B cell (primary cell): ENCODE measurements at regions not wholly inside any gene's neighbourhood (a gene's known extent, or its start where the extent isn't known, plus 50 kb on each side); places are given as distances from the start of the nearest gene placed in this dataset.

ENCODE experiments used
- ATAC-seq: fragments of 200-7000 bp; cut with Tn5 transposase; one replicate; pipeline ENCODE4 v1.10.0; 2021; ENCODE audit warnings: low read depth, mild to moderate bottlenecking, moderate number of reproducible peaks, moderate library complexity
- CTCF ChIA-PET: fragments of 350-600 bp; sonication (Branson Sonifier 250); formaldehyde crosslinking; loops from one replicate; lab custom pipeline; 2021; ENCODE audit warnings: antibody characterized with exemption, inconsistent platforms; lab: Charles Lee
- POLR2A ChIA-PET: fragments of 350-600 bp; sonication (Branson Sonifier 250); formaldehyde crosslinking; loops from one replicate; lab custom pipeline; 2021; ENCODE audit warnings: antibody characterized with exemption; lab: Charles Lee
- DNase-seq: peaks from one replicate; pipeline ENCODE4 v3.0.0; 2013
- H2AFZ ChIP-seq: 2 replicates; pipeline ENCODE4 v1.6.1; 2012; ENCODE audit warnings: mild to moderate bottlenecking, low read depth, low read length; ENCODE audit not compliant: insufficient read depth, poor library complexity, severe bottlenecking
- H3K27ac ChIP-seq, 2 donors: 1 replicate in 1 of 2; 2 replicates in 1 of 2; pipeline ENCODE4 v1.5.1; 2012 to 2013; ENCODE audit warnings: low read length in 2 of 2, mild to moderate bottlenecking in 2 of 2, moderate library complexity in 1 of 2
- H3K27me3 ChIP-seq, 4 experiments: fragments of 200-600 bp in 1 of 4; sonication (generic) in 1 of 4; replicated peaks in 1 of 4; 1 replicate in 2 of 4; 2 replicates in 2 of 4; pipeline versions ENCODE4 v1.6.1 to v1.7.0; 2013 to 2016; ENCODE audit warnings: low read length in 3 of 4, mild to moderate bottlenecking in 2 of 4, mixed read lengths in 1 of 4, moderate library complexity in 1 of 4; ENCODE audit not compliant: insufficient read depth in 4 of 4, control insufficient read depth in 3 of 4; ENCODE audit errors: control extremely low read depth in 1 of 4
- H3K36me3 ChIP-seq, 2 experiments: replicated peaks in 1 of 2; 1 replicate in 1 of 2; 2 replicates in 1 of 2; pipeline versions ENCODE4 v1.6.1 to v1.7.1; 2013; ENCODE audit warnings: low read length in 1 of 2; ENCODE audit not compliant: insufficient read depth in 2 of 2, control insufficient read depth in 1 of 2; ENCODE audit errors: control extremely low read depth in 1 of 2, extremely low read depth in 1 of 2
- H3K4me1 ChIP-seq, 2 donors: fragments of 200-600 bp in 1 of 2; sonication (generic) in 1 of 2; 1 replicate in 1 of 2; 2 replicates in 1 of 2; pipeline versions ENCODE4 v1.5.1 to v1.6.1; 2013 to 2017; ENCODE audit warnings: low read length in 2 of 2; ENCODE audit not compliant: control insufficient read depth in 2 of 2, insufficient read depth in 2 of 2
- H3K4me2 ChIP-seq: replicated peaks from 2 replicates; pipeline ENCODE3; 2012; ENCODE audit warnings: mild to moderate bottlenecking, low read depth, low read length; ENCODE audit not compliant: poor library complexity, severe bottlenecking
- H3K4me3 ChIP-seq, 5 experiments: fragments of 200-600 bp in 1 of 5; sonication (generic) in 1 of 5; 1 replicate in 3 of 5; 2 replicates in 2 of 5; pipeline versions ENCODE4 v1.5.1 to v1.7.0; 2011 to 2016; ENCODE audit warnings: low read length in 4 of 5, mild to moderate bottlenecking in 4 of 5, low read depth in 2 of 5, control low read depth in 1 of 5, moderate library complexity in 1 of 5; ENCODE audit not compliant: insufficient read depth in 1 of 5; ENCODE audit errors: control extremely low read depth in 1 of 5, extremely low read depth in 1 of 5
- H3K79me2 ChIP-seq: fragments of 200-600 bp; sonication (generic); one replicate; pipeline ENCODE4 v1.6.0; 2016; ENCODE audit warnings: low read length; ENCODE audit not compliant: control insufficient read depth, insufficient read depth
- H3K9ac ChIP-seq: fragments of 200-600 bp; sonication (generic); 2 replicates; pipeline ENCODE4 v1.6.1; 2017; ENCODE audit warnings: mild to moderate bottlenecking, low read length, moderate library complexity
- H3K9me3 ChIP-seq, 3 donors: one replicate each; pipeline versions ENCODE4 v1.6.1 to v1.7.1; 2013; ENCODE audit warnings: low read length in 2 of 3; ENCODE audit not compliant: control insufficient read depth in 2 of 3, insufficient read depth in 1 of 3; ENCODE audit errors: control extremely low read depth in 1 of 3
- H4K20me1 ChIP-seq: 2 replicates; pipeline ENCODE4 v1.6.0; 2012; ENCODE audit warnings: mild to moderate bottlenecking, low read length; ENCODE audit not compliant: insufficient read depth, control insufficient read depth, poor library complexity, severe bottlenecking
- H3K27ac Mint-ChIP-seq: one replicate; pipeline ENCODE4 v1.8.0; 2021; ENCODE audit warnings: mixed read lengths
- H3K27me3 Mint-ChIP-seq: one replicate; pipeline ENCODE4 v1.8.0; 2021; ENCODE audit warnings: mixed read lengths
- H3K4me1 Mint-ChIP-seq: one replicate; pipeline ENCODE4 v1.8.0; 2021; ENCODE audit warnings: mixed read lengths
- H3K4me3 Mint-ChIP-seq: one replicate; pipeline ENCODE4 v1.8.0; 2021; ENCODE audit warnings: mixed read lengths
- H3K9me3 Mint-ChIP-seq: one replicate; pipeline ENCODE4 v1.8.0; 2022; ENCODE audit warnings: mixed read lengths; ENCODE audit not compliant: insufficient read depth
- EZH2 ChIP-seq: IDR thresholded peaks from 2 replicates; pipeline ENCODE4 v1.6.1; 2012; ENCODE audit warnings: borderline replicate concordance, low read depth, mild to moderate bottlenecking, moderate library complexity, low read length; ENCODE audit not compliant: insufficient read depth, poor library complexity, severe bottlenecking
- WGBS: methylation state at CpG from one replicate; pipeline ENCODE4 v1.1.5; 2013; ENCODE audit warnings: missing lambda C conversion rate; ENCODE audit not compliant: insufficient coverage; 5-methylcytosine and 5-hydroxymethylcytosine counted together
- intact Hi-C: fragments of 100-400 bp; cut with micrococcal nuclease; formaldehyde crosslinking; loops from one replicate; pipeline ENCODE4 v1.10.0; 2022
- TF ChIP-seq, protein P1 (sequence below): fragments of 200-600 bp; IDR thresholded peaks from one replicate; pipeline ENCODE4 v1.8.0; 2022; ENCODE audit warnings: antibody characterized with exemption, mild to moderate bottlenecking

DNA sequence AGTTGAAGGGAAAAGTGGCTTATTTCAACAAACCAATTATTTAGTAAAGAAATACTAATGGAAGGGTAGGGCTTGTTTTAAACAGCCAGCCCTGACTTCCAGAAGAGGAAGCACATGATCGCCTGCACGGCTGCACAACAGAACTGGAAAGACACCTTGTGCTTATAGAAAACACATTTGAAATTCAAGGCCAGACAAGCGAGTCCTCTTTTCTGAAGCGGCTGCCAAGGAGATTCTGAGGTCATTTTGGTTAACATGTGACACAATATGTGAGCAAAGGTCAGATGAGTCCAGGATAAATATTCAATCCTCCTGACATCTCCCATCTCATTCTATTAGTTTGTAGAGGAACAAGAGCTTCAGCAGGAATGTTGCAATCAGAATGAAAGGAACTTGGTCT is 461.4 kb upstream of the ST8SIA4 start:
- no peaks in the 10 kb centered on the region for H4K20me1 ChIP-seq
- H3K27ac ChIP-seq = no peak overlapping the region
- WGBS = 40% methylated on average over 3 of the region's 4 CpGs
- no peak overlapping the region for H3K4me3 ChIP-seq
- no peaks in the 10 kb centered on the region for H3K9me3 ChIP-seq
- no peaks in the 10 kb centered on the region for H3K36me3 ChIP-seq
- Mint-ChIP-seq H3K4me1 (no peaks in the 10 kb centered on the region), H3K4me3 (no peak overlapping the region), H3K27me3 (no peaks in the 10 kb centered on the region), H3K9me3 (no peaks in the 10 kb centered on the region), H3K27ac (no peak overlapping the region)
- DNase-seq (no peak), ATAC-seq (no peak)
- no peaks in the 10 kb centered on the region for H3K4me1 ChIP-seq
- no peak for TF ChIP-seq EZH2
- TF ChIP-seq, protein P1, sequence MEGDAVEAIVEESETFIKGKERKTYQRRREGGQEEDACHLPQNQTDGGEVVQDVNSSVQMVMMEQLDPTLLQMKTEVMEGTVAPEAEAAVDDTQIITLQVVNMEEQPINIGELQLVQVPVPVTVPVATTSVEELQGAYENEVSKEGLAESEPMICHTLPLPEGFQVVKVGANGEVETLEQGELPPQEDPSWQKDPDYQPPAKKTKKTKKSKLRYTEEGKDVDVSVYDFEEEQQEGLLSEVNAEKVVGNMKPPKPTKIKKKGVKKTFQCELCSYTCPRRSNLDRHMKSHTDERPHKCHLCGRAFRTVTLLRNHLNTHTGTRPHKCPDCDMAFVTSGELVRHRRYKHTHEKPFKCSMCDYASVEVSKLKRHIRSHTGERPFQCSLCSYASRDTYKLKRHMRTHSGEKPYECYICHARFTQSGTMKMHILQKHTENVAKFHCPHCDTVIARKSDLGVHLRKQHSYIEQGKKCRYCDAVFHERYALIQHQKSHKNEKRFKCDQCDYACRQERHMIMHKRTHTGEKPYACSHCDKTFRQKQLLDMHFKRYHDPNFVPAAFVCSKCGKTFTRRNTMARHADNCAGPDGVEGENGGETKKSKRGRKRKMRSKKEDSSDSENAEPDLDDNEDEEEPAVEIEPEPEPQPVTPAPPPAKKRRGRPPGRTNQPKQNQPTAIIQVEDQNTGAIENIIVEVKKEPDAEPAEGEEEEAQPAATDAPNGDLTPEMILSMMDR = no peak
- POLR2A ChIA-PET = no interaction called here
- CTCF ChIA-PET = no interaction called here
- no peak overlapping the region for H3K4me2 ChIP-seq
- no peak overlapping the region for H2AFZ ChIP-seq
- no peak overlapping the region for H3K9ac ChIP-seq
- intact Hi-C loops = no loop called here
- H3K27me3 ChIP-seq = no peaks in the 10 kb centered on the region
- H3K79me2 ChIP-seq = no peaks in the 10 kb centered on the region

DNA sequence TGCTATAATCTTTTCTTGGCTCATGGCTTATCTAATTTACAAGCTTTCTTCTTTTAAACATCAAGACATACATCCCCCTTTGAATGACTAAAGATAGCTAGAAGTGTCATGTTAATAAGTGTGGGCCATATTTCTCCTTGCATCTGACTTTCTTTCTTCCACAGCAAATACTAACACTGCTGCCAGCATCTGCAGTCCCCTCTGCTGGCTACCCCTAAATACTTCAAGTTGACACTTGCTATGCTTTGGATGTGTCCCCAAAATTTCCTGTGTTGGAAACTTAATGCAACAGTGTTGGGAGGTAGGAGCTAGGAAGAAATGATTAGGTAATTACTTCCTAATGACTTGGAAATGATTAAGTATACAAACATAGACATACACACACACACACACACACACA is 459.0 kb upstream of the ST8SIA4 start:
- no peaks in the 10 kb centered on the region for H3K9me3 Mint-ChIP-seq
- H3K27me3 ChIP-seq = no peaks in the 10 kb centered on the region
- no peaks in the 10 kb centered on the region for H3K9me3 ChIP-seq
- H3K36me3 ChIP-seq = no peaks in the 10 kb centered on the region
- intact Hi-C loops = no loop called here
- no peak for TF ChIP-seq EZH2
- TF ChIP-seq, protein P1 = no peak
- H3K4me1 Mint-ChIP-seq = no peaks in the 10 kb centered on the region
- H3K4me2 ChIP-seq = no peak overlapping the region
- H4K20me1 ChIP-seq = no peaks in the 10 kb centered on the region
- no peaks in the 10 kb centered on the region for H3K27me3 Mint-ChIP-seq
- POLR2A ChIA-PET = no interaction called here
- no peak overlapping the region for H3K4me3 Mint-ChIP-seq
- H3K4me3 ChIP-seq = no peak overlapping the region
- H3K79me2 ChIP-seq = no peaks in the 10 kb centered on the region
- no peaks in the 10 kb centered on the region for H3K4me1 ChIP-seq
- H2AFZ ChIP-seq = no peak overlapping the region
- ATAC-seq (no peak), DNase-seq (no peak)
- no peak overlapping the region for H3K9ac ChIP-seq
- CTCF ChIA-PET = no interaction called here
- H3K27ac Mint-ChIP-seq = no peak overlapping the region
- no peak overlapping the region for H3K27ac ChIP-seq
